Limb (tissue), 2 donors: ENCODE measurements at regions not wholly inside any gene's neighbourhood (a gene's known extent, or its start where the extent isn't known, plus 50 kb on each side); places are given as distances from the start of the nearest gene placed in this dataset.
"Not testable (repeated sequence)": the region's sequence is repeated elsewhere in the genome, so short reads cannot be mapped to it uniquely, and the experiment has no call there.

Source experiments
- DNase-seq, 2 donors: peaks; one replicate each; pipeline ENCODE4 v3.0.0-alpha.2; 2016; ENCODE audit errors: extremely low spot score in 2 of 2

- DNase-seq, result no peak
These were observed 159.8 kb upstream of the JADE1 start for GRCh38 chr4:128649575-128650205.

DNA sequence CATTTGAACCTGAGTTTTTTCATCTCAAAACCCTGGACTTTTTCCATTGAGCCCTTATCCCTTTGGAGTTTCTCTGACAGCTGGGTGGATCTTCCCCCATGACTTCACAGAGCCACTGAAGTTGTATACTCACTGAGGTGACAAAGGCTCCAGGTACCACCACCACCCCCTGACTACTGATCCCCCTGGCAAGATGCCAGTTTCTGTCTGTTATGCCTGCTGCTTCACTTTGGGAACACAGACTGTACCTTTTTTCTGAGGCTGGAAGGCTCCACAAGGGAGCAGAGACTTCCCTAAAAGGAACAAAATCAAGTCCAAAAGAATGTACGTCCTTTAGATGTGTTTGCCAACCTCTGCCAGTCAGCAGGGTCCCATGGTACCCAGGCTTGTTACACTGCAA, 160.3 kb upstream of the JADE1 start:
- DNase-seq, result no peak

GRCh38 chr4:128648021-128648420, 161.5 kb upstream of the JADE1 start:
- DNase-seq, result no peak

DNA sequence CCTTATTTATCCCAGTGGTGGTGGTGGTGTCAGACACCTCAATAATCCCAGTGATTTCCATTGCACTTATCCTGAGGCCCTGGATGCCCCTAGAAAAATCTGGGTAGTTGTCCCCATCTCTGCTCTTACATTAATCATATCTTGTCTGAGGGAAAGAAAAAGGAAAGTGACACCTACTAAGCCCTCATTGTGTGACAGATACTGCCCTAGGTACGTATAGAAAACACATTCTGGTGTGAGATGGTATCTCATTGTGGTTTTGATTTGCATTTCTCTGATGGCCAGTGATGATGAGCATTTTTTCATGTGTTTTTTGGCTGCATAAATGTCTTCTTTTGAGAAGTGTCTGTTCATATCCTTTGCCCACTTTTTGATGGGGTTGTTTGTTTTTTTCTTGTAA, 162.6 kb upstream of the JADE1 start:
- not testable (repeated sequence) for DNase-seq

GRCh38 chr4:128644693-128645654, 164.5 kb upstream of the JADE1 start:
- DNase-seq, result not testable (repeated sequence)

GRCh38 chr4:128644107-128644506, 165.4 kb upstream of the JADE1 start:
- not testable (repeated sequence) for DNase-seq

- not testable (repeated sequence) for DNase-seq
These were observed 167.9 kb upstream of the JADE1 start for GRCh38 chr4:128641566-128641965.

DNA sequence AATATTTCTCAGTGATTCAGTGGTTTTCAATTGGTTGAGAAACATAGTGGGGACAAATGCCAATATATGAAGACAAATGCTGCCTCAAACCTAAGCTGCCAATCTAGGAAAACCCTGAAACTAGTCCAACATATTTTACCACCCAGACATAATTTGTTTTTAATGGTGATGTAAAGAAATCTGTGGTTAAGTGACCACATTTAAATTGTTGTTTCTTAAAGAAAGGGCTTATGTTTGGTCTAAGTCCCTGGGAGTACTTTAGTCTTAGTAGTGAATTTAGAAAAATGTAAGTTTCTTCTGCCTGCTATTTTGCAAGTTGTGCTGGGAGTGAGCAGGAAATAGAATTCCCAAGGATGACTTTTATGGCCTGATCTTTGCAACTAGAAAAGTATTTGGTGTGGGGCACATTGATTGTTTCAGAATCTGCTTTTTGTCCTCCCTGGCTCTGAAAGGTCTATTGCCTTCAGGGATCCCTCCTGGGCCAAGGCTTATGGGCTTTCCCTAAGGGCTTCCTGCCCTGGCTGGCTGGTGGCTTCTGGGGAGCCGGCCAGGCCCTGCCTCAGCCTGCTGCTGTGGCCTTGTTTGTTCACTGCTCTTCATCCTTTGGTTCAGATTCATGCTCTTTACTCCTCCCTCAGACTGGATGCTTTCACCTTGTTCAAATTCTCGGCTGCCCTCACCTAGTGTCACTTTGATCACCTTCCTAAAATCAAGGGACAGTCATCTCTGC, 169.8 kb upstream of the JADE1 start:
- no peak for DNase-seq

DNA sequence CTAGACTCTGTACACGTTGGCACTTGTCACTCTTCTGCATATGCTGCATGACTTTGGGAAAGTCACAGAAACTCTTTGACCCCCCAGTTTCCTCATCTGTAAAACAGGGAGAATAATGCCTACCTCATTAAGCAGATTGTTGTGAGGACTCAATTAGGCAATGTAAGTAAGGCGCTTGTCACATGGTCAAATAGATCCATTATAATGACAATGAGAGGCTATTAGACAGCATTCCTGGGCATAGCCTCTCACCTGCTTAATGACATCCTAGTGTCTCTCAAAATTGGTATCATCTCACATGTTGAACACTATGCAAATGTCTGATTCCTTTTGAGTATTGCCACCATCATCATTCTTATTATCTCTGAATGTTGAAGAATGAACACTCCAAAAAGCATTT, 172.6 kb upstream of the JADE1 start:
- DNase-seq, result no peak

GRCh38 chr4:128635955-128636560, 173.4 kb upstream of the JADE1 start:
- no peak for DNase-seq

GRCh38 chr4:128635141-128635954, 174.2 kb upstream of the JADE1 start:
- peak in 1 of 2 donors; percentile 47 for DNase-seq

- DNase-seq, result no peak
These were observed 176.4 kb upstream of the JADE1 start for GRCh38 chr4:128633067-128633466.

DNA sequence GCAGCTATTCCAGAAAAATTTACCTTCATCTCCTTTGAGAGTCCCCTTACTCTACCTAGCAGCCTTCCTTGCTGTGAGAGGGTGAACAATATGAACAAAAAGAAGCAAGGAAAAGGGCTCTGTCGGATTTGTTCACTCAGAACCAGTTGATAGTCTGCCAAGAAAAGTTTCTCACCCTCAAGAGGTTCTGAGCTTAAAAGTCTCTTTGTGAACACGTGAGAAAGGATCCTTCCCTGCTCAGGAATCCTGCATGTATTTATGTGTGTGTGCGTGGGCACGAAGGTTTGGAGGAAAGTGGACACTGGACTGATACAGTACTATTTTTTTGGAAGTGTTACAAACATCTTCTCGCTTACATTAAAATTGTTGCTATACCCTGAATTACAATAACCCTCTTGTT, 178.6 kb upstream of the JADE1 start:
- no peak for DNase-seq

DNA sequence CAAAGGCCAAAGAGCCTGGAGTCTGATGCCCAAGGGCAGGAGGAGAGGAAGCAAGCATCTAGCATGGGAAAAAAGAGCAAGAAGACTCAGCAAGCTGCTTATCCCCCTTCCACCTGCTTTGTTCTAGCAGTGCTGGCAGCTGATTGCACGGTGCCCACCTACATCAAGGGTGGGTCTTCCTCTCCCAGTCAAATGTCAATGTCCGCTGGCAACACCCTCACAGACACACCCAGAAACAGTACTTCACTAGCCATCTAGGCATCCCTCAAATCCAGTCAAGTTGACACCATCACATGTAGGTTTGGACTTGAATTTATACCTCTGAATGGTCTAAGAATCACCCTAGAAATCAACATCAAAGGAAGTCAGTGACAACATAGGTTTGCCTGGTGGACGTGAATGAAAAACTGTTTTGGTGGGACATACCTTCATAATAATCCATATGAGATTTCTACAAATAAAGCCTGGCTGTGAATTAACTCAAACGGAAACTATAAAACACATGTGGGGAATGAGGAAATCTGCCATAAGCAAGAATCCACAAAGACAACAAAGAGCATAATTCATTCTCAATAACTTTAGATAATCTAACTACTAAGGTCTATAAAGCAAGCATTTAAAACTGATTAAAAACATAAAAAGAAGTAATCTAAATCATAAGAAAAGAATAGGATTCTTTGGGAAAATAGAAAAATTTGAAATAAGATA, 185.8 kb upstream of the JADE1 start:
- DNase-seq, result no peak

- not testable (repeated sequence) for DNase-seq
These were observed 189.1 kb upstream of the JADE1 start for GRCh38 chr4:128620279-128620965.

GRCh38 chr4:128615197-128615596, 194.3 kb upstream of the JADE1 start:
- no peak for DNase-seq

- DNase-seq, result no peak
These were observed 201.5 kb upstream of the JADE1 start for GRCh38 chr4:128608006-128608405.

DNA sequence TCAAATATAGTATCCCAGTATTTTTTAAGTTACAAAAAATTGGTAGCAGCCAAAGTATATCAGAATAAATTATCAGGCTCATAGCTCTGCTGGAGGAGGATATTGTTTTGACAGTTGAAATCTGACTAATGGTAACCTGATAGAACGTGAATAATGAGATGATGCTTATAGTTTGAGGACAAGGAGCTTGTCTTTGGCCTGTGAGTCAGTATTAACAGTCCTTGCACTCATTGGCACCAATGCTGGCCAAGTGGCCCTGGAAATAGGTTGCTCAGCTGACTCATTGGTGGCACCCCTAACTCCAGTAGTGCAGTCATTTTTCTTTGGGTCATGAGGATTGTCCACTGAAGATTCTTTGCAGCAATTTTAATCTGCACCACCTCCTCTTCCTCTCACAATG, 203.3 kb upstream of the JADE1 start:
- DNase-seq, result no peak

DNA sequence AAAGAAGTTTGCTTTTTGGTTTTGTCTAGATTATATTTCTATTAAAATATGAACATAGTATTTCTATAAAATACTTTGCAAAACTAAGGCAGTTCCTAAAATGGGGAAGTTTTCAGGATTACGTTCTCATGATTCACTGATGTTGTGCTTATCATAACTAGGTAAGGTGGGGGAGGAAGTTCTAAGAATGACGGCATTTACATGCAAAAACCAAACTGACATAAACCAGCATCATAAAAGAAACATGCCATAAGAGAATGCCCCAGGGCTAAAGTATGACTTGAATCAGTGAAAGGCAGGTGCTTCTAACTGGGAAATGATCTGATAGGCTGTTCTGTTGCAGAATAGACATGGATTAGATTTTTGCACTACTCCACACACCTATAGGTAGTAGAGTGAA, 204.7 kb upstream of the JADE1 start:
- DNase-seq, result no peak

DNA sequence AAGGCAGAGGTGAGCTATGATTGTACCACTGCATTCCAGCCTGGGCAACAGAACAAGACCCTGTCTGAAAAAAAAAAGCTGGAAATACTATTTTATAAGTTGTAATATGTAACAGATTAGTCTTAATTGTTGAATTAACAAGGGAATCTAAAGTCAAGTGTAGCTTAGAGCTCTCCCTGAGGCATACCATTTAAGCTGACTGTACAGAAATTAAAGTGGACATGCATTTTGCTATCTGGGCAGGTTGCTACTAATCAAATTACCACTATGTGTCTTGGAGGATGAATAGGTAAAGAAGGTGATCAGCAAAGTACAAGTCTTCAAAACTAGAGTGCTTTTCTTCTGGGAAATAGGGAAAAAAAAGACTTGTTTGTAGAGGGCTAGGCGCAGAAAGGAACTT, 205.3 kb upstream of the JADE1 start:
- DNase-seq, result no peak
